ENCODE measurements at regions not wholly inside any gene's neighbourhood (a gene's known extent, or its start where the extent isn't known, plus 50 kb on each side); places are given as distances from the start of the nearest gene placed in this dataset.
A peak's percentile ranks its signal among the peaks of the same experiment; 100 is the strongest.
"Not testable (repeated sequence)": the region's sequence is repeated elsewhere in the genome, so short reads cannot be mapped to it uniquely, and the experiment has no call there.

- DNase-seq, result no peak
Observed at GRCh38 chr6:113693851-113694250, 163.3 kb upstream of the MARCKS start.

- no peak for DNase-seq
Observed at GRCh38 chr6:113694278-113695077, 162.7 kb upstream of the MARCKS start.

DNA sequence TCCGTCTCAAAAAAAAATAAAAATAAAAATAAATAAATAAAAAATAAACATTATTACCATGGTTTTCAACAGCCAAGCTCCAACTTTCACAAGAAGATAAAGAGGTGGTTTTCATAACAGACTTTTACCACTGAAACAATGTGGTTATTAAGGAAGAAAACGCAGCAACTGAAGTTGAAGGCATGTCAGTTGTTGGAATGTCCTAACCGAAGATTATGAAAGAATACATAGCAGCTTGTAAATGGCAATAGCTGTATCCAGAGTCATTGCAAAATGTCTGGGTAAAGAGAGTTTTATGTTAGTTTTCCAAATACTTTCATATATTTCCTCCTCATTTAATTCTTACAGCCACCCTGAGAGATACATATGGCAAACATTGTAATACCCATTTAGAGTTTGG is 161.6 kb upstream of the MARCKS start:
- peak; percentile 38 to 71 for DNase-seq

- no peak for DNase-seq
Observed at GRCh38 chr6:113696960-113697359, 160.2 kb upstream of the MARCKS start.

DNA sequence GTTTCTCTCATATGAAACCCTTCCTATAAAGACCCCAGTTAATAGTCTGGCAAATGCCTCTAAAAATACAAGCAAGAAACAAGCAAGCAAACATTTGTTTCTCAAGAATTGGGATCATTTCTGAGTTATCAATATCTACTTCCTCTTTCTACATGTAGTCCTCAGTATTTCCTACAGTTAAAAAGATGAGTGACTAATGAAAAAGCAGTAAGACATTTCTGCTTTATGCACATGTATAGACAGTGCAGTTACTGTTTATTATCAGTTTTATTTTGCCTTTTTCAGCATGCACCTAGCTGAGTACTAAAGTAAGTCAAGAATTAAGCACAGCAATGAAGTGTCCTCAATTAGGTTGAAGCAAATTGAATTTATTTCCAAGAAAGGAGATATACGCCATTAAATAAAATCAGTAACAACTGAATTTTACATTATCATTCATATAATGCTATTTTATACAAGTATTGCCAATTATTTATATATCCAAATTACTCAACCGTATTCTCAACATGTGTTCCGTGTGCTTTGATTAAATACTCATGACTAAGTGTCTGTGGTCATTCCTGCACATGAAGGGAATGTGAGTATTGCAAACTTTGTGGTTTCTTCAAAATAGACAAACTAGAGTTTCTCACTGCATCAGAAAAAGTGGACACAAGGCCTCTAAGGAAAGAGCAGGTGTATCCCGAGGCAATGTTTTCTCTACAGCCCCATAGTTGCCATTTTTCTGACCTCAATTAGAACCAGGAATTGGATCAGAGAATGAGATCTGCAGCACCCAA is 159.3 kb upstream of the MARCKS start:
- DNase-seq, result no peak

DNA sequence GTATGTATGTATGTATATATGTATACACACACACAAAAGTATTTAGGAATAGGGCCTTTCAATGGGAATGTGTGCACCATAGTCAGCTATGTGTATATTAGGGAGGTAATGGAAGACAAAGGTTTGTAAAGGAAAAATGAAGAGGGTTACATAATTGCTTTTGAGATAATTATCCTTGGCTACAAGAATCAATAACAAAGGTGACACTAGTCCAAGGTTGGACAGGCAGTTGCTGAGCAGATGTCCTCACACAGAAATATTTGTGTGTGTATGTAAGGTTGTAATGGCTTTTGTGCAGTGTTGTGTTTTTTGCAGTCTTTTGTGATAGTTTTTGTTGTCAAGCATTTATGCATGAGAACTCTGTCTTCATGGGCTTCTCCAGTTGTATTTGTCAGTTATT is 157.9 kb upstream of the MARCKS start:
- no peak for DNase-seq

- no peak for DNase-seq
Observed at GRCh38 chr6:113701552-113702254, 155.4 kb upstream of the MARCKS start.

DNA sequence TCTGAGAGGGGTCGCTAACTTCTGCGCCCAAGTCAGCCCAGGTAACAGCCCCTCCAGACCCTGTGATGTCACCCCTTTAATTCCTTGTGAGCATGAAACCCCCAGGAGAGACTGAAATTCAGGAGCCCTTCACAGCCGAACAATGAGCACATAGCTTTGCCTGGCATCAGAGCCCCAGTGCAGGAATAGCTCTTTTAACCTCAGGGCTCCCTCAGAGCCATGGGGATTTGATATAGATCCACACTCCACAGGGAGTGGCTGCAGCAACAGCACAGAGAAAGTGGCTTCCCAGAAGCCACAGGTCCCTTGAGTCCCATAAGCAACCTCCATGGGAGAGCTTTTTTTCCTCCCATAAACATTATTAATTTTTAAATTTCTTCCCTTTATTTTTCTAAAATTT is 150.0 kb upstream of the MARCKS start:
- DNase-seq, result no peak

- no peak for DNase-seq
Observed at GRCh38 chr6:113709936-113710509, 147.1 kb upstream of the MARCKS start.

GRCh38 chr6:113713665-113714064 is 143.5 kb upstream of the MARCKS start:
- no peak for DNase-seq

DNA sequence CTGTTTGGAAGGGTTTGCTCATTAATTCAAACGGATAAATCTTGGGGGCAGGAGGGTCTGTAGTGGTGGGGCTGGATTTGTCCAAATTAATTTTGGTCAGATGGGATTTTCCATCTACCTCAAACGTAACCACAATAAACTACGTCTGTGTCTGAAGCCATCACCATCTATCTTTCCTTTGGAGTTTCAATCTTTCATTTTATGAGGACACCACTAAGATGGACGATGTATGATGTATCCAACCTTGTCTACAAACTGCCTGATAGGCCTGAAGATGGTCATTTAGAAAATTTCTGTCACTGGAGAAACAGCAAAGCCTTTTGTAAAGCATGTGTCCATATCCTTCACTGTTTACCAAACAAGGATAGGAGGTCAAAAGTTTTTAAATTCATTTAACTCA is 138.6 kb upstream of the MARCKS start:
- DNase-seq, result no peak

DNA sequence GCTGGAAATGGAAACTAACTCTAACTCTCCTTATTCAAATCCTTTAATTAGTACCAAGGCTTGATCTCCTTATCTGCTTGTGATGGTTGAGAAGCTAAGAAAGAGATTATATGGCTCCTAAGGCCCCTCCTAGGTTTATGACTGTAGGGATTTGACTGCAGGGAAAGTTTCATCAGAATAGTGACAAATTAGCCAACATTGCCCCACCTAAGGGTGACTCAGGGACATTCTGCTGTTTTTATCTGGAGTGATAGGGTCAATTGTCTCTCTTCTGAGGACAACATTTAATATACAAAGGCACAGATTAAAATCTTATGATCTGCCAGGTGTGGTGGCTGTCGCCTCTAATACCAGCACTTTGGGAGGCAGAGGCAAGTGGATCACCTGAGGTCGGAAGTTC is 138.1 kb upstream of the MARCKS start:
- no peak for DNase-seq

DNA sequence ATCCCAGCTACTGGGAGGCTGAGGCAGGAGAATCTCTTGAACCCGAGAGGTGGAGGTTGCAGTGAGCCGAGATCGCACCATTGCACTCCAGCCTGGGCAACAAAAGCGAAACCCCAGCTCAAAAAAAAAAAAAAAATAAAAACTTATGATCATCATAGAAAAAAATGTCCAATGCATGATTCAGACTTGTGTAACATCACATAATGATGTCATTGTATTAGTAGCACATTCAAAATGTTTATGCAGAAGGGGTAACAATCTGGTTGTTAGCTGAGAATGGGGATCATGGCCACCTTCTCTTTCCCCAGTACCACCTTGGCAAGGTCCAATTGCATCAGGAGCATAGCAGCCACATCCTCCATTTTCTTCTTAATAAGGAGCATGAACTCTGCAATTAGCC is 137.6 kb upstream of the MARCKS start:
- no peak for DNase-seq

- peak in 1 of 2 donors; percentile 14 for DNase-seq
Observed at GRCh38 chr6:113723182-113723581, 134.0 kb upstream of the MARCKS start.

GRCh38 chr6:113724927-113725326 is 132.2 kb upstream of the MARCKS start:
- DNase-seq, result not testable (repeated sequence)

- DNase-seq, result no peak
Observed at GRCh38 chr6:113731541-113731940, 125.6 kb upstream of the MARCKS start.

DNA sequence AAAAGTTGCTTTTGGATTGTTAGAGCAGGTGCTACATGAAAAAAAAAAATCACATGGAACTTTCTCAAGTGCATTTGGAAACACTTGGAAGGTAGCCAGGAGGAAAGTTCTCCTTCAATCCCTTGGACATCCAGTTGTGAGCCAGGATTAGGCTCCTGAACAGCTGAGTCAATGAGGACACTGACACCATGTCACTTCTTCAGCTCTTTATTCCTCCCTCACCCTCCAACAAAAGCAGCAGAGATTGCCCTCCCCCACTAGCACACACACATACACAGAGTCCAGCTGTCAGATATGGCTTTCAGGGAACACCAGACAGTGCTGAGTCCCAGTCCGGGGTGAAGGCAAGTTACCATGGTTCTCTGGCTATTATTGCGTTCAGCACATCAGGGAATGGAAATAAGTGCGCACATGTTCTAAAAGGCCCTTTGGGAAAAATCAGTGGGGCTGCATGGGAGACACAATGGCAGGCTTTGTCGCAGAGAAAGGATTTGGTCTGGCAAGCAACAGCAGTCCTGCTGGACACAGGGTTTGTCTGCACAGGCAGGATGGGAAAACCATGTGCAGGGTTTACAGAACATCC is 124.7 kb upstream of the MARCKS start:
- DNase-seq, result peak; percentile 27 to 32

GRCh38 chr6:113733381-113733780 is 123.8 kb upstream of the MARCKS start:
- DNase-seq, result no peak

DNA sequence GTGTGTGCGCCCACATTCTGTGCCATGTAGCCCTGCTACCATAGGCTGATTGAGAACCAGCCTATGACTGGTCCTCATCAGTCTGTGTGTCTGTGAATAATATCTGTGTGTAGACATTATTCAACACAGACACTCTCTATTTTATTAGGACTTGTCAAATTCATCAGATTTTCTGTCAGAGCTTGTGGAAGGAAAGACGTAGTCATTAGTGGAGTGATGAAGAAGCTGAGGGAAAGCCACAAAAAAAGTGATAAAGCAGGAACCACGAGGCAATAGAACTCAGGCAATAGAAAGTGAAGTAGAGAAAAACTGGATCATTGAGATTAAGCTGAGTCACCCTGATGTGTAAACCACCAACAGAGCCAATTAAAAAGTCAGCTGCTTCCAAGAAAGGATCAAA is 122.2 kb upstream of the MARCKS start:
- no peak for DNase-seq

DNA sequence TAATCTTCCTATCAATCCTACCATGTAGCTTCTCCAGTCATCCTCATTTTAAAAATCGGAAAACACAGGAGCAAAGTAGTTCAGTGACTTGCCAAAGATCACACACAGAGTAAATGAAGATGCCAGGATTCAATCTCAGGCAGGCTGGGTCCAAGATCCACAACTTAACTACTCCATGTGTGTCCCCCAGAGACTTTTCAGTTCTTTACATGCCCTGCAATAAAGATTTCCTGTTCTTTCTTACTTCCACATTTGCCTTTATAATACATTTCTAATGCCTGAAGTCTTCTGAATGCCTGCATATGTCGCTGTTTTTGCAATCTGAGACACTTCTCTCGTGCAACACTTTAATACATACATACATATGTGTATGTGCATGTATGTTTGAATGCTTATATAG is 121.7 kb upstream of the MARCKS start:
- no peak for DNase-seq

GRCh38 chr6:113736978-113737377 is 120.2 kb upstream of the MARCKS start:
- DNase-seq, result no peak

All from right lung (tissue), 2 donors.